SK-N-MC (cell line): ENCODE measurements at regions not wholly inside any gene's neighbourhood (a gene's known extent, or its start where the extent isn't known, plus 50 kb on each side); places are given as distances from the start of the nearest gene placed in this dataset.

Source experiments
- EZH2 ChIP-seq: fragments of 200-600 bp; sonication (generic); IDR thresholded peaks from one replicate; pipeline ENCODE4 v1.6.1; 2017; ENCODE audit warnings: antibody characterized with exemption
- POLR2AphosphoS5 ChIP-seq: IDR thresholded peaks from 2 replicates; pipeline ENCODE4 v1.6.1; 2012; ENCODE audit warnings: mild to moderate bottlenecking, low read depth, low read length, borderline replicate concordance

- no peak for TF ChIP-seq EZH2
- TF ChIP-seq POLR2AphosphoS5, result no peak
Measured at GRCh38 chr9:115276621-115277020, 158.7 kb upstream of the TNC start.
